ENCODE measurements at regions not wholly inside any gene's neighbourhood (a gene's known extent, or its start where the extent isn't known, plus 50 kb on each side); places are given as distances from the start of the nearest gene placed in this dataset.

DNA sequence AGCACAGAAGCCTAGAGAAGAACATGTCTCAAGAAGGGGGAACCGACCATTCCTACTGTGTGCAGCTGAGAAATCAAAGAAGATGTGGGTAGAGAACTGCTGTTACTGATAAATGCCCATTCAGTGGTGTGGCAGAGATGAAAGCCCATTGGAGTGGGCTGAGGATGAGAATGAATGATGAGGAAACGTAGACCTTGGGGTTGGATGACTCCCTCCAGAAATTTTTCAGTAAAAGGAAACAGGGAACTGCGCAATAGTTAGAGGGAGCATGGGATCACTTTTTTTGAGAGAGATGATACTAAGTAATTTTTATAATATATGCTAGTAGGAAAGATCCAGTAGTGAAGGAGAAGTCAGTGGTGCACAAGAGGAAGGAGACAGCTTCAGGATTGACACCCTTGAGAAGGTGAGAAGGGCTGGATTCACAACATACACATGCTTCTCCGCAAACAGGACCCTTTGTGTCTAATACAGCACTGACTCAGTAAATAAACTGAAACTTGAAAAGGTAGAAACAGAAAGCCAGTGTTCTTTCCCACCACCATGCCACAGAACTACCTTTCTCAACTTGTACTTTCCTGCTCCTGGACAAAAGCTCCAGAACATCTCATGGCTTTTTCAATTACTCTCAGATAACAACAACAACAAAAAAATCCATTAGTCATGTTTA lies 104.7 kb upstream of the IL6 start:
- TF ChIP-seq CTCF (conservative IDR thresholded peaks at IDR 0.05 in 1 of 2, IDR thresholded peaks at IDR 0.05 in 1 of 2; ENCODE audit: low read depth in 1 of 2, low read length in 2 of 2): no peak
- no peak for TF ChIP-seq EZH2 (IDR thresholded peaks at IDR 0.05; ENCODE audit: low read length, missing control alignments)
